ENCODE measurements at regions not wholly inside any gene's neighbourhood (a gene's known extent, or its start where the extent isn't known, plus 50 kb on each side); places are given as distances from the start of the nearest gene placed in this dataset.

GRCh38 chr6:140026546-140026945 lies 652.1 kb upstream of the CITED2 start:
- TF ChIP-seq, protein P1, sequence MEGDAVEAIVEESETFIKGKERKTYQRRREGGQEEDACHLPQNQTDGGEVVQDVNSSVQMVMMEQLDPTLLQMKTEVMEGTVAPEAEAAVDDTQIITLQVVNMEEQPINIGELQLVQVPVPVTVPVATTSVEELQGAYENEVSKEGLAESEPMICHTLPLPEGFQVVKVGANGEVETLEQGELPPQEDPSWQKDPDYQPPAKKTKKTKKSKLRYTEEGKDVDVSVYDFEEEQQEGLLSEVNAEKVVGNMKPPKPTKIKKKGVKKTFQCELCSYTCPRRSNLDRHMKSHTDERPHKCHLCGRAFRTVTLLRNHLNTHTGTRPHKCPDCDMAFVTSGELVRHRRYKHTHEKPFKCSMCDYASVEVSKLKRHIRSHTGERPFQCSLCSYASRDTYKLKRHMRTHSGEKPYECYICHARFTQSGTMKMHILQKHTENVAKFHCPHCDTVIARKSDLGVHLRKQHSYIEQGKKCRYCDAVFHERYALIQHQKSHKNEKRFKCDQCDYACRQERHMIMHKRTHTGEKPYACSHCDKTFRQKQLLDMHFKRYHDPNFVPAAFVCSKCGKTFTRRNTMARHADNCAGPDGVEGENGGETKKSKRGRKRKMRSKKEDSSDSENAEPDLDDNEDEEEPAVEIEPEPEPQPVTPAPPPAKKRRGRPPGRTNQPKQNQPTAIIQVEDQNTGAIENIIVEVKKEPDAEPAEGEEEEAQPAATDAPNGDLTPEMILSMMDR (IDR thresholded peaks at IDR 0.05) = no peak
- TF ChIP-seq ZFX (IDR thresholded peaks at IDR 0.05; ENCODE audit: borderline replicate concordance) = no peak
